GM12801 (cell line): ENCODE measurements at regions not wholly inside any gene's neighbourhood (a gene's known extent, or its start where the extent isn't known, plus 50 kb on each side); places are given as distances from the start of the nearest gene placed in this dataset.

ENCODE experiments used
- CTCF ChIP-seq: IDR thresholded peaks from one replicate; pipeline ENCODE4 v1.5.1; 2011; ENCODE audit warnings: control low read depth; ENCODE audit not compliant: insufficient read length; ENCODE audit errors: extremely low read depth

DNA sequence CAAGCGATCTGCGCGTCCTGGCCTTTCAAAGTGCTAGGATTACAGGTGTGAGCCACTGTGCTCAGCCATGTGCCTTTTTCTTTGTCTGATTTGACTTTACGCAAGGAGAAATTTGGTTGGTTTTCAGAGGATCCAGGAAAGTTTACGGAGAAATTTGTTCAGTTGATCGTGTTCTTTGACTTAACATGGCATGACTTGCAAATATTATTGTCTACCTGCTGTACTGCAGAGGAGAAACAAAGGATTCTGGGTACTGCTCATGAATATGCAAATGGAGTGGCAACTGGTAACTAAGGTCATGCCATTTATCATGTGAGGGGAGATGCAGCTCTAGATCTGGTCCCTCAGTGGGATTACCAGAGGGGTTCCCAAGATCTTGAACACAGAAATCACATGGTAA lies 68.8 kb upstream of the CHD6 start:
- no peak for TF ChIP-seq CTCF

GRCh38 chr20:41678799-41679198 lies 60.6 kb upstream of the CHD6 start:
- TF ChIP-seq CTCF = no peak

DNA sequence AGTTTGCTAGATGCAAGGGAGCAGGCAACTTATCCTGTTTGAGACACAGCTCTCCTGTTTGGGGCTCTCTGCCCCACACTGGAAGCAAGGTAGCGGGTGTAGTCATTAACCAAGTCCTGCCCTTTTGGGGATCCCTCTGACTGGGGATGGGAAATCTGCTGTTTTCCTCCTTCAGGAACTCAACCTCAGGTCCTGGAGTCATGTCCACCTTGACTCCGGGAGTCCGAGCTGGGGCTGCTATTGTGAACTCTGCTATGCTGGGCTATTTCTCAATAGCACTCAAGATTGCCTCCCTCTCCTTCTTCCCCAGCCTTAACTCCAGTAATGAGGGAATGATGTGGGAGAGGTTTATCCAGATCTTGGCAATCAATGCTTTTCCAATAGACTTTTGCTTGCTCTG lies 54.1 kb upstream of the CHD6 start:
- TF ChIP-seq CTCF = no peak

DNA sequence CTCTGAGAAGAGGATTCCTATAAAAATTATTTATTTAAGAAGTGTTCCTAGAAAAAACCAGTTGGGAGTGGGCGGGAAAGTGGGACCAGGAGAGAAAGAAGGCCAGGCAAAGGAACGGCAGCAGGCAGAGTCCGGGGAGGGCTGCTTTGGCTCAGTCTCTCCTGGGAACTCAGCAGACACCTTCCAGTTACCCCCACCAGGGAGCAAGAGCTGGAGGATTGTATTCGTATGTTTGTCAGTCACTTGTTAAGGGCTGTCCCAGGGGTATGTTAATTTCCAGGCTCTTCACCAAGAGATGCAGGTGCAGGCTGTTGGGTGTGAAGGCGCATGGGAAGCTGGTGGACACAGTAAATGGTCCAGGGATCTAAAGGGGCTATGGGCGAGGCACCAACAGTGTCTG lies 53.0 kb upstream of the CHD6 start:
- TF ChIP-seq CTCF = no peak

DNA sequence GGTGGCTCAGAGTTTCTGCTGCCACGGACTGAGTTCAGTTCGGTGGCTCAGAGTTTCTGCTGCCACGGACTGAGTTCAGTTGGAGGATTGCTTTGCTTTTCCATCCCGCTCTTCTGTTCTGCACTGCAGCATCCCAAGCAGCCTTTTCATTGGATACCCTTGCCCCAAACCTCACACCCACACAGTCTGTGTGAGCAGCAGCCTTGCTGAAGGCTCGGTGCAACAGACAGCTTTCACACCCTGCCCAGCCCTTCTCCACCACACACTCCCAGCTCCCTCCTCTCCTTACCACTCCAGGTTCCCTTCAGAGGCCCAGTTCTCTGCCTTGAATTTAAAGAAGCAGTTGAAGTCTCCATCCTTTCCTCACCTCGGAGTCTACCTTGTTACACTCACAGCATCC lies 52.5 kb upstream of the CHD6 start:
- no peak for TF ChIP-seq CTCF

DNA sequence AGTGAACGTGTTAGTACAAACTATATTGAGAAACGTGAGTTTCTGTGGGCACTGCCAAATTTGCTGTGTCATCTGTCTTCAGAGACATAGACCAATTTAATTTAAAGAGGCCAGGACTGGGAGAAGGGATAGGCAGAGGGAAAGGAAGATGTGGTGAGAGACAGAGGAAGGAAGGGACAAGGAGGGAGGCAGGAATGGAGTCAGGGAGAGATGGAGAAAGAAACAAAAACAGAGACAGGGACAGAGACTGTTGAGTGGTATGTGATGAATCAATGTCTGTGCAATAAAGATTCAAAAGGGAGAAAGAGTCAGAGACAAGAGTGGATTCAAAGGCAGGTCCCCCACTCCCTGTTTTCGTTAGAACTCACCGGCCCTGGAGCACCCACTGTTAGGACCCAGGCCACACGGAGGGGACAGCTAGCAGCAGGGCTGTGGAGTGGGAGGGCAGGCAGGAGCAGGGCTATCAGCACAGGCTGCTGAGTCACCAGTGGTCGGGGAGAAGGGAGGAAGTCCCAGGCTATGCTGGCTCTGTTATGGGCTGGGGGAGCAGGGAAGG lies 51.6 kb upstream of the CHD6 start:
- TF ChIP-seq CTCF = no peak

DNA sequence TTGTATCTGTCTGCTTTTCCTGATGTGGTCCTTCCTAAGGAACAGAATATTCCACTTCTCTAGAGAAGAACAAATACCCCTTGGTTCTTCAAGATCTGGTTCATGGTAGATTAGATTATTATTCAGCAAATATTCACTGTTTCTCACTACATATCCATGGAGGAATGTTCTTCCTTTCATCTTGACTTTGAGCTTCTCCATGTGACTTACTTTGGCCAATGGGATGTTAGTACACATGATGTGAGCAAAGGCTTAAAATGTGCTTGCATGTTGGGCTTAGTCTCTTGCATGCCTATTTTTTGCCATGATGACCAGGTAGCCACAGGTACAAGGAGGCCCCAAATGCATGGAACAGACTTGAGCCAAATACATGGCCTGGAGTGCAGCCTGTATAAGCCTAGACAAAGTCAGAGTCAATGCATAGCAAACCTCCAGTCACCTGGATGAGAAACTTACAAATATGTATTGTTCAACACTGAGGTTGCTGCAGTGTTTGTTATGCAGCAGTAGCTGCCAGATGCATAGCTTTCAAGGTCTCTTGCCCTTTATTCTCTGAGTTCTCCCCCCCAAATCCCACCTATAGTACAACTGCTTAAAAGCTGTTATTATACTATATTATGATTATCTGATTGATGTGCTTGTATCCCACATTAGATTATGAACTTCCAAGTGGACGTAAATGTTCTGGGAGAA lies 50.0 kb upstream of the CHD6 start:
- no peak for TF ChIP-seq CTCF
